ENCODE measurements at regions not wholly inside any gene's neighbourhood (a gene's known extent, or its start where the extent isn't known, plus 50 kb on each side); places are given as distances from the start of the nearest gene placed in this dataset.

GRCh38 chr2:217085543-217085942, 225.7 kb upstream of the TNP1 start:
- H3K4me2 ChIP-seq (ENCODE audit: low read length), result no peak overlapping the region
- H4K8ac ChIP-seq (ENCODE audit: low read depth, low read length), result no peak overlapping the region
- no peak overlapping the region for H4K5ac ChIP-seq (ENCODE audit: low read length)
- no peak overlapping the region for H3K56ac ChIP-seq (ENCODE audit: low read length)
- H3K4ac ChIP-seq (ENCODE audit: low read depth, low read length), result no peak overlapping the region
- no peaks in the 10 kb centered on the region for H3K36me3 ChIP-seq (ENCODE audit: control insufficient read depth, insufficient read depth, low read length)
- H3K23ac ChIP-seq (ENCODE audit: low read length), result no peak overlapping the region
- H3K79me2 ChIP-seq (ENCODE audit: control insufficient read depth, insufficient read depth, low read length), result no peaks in the 10 kb centered on the region
- H3K79me1 ChIP-seq (ENCODE audit: low read length), result no peaks in the 10 kb centered on the region
- H2AK5ac ChIP-seq (ENCODE audit: low read length), result no peak overlapping the region
- H3K27ac ChIP-seq (ENCODE audit: low read depth, low read length), result no peak overlapping the region
- H2BK5ac ChIP-seq (ENCODE audit: low read length), result no peak overlapping the region
- no peak overlapping the region for H2BK120ac ChIP-seq (ENCODE audit: low read depth, low read length)
- no peaks in the 10 kb centered on the region for H3K27me3 ChIP-seq (ENCODE audit: insufficient read depth, low read length, poor library complexity)
- no peak overlapping the region for H2BK15ac ChIP-seq (replicated peaks; ENCODE audit: low read depth)
- no peak overlapping the region for H3K9ac ChIP-seq (ENCODE audit: low read length)
- DNase-seq, result no peak
- no peaks in the 10 kb centered on the region for H3K4me1 ChIP-seq (ENCODE audit: control insufficient read depth, low read depth, low read length)
- H3K4me3 ChIP-seq (ENCODE audit: low read length), result no peak overlapping the region
- no CpG with 5 or more reads among the region's 2 CpGs for WGBS (ENCODE audit: extremely low coverage, insufficient coverage, low lambda C conversion rate)
- no peak overlapping the region for H3K18ac ChIP-seq (ENCODE audit: low read length)

GRCh38 chr2:217081799-217082198, 221.9 kb upstream of the TNP1 start:
- no peak overlapping the region for H4K5ac ChIP-seq (ENCODE audit: low read length)
- no peak overlapping the region for H3K4me3 ChIP-seq (ENCODE audit: low read length)
- no peak overlapping the region for H2BK15ac ChIP-seq (replicated peaks; ENCODE audit: low read depth)
- H3K36me3 ChIP-seq (ENCODE audit: control insufficient read depth, insufficient read depth, low read length), result no peaks in the 10 kb centered on the region
- H2BK5ac ChIP-seq (ENCODE audit: low read length), result no peak overlapping the region
- no peak overlapping the region for H3K4ac ChIP-seq (ENCODE audit: low read depth, low read length)
- H3K9ac ChIP-seq (ENCODE audit: low read length), result no peak overlapping the region
- H3K56ac ChIP-seq (ENCODE audit: low read length), result no peak overlapping the region
- no peak overlapping the region for H3K18ac ChIP-seq (ENCODE audit: low read length)
- no peaks in the 10 kb centered on the region for H3K4me1 ChIP-seq (ENCODE audit: control insufficient read depth, low read depth, low read length)
- no peaks in the 10 kb centered on the region for H3K27me3 ChIP-seq (ENCODE audit: insufficient read depth, low read length, poor library complexity)
- no peak overlapping the region for H3K27ac ChIP-seq (ENCODE audit: low read depth, low read length)
- no peak overlapping the region for H2AK5ac ChIP-seq (ENCODE audit: low read length)
- WGBS (ENCODE audit: extremely low coverage, insufficient coverage, low lambda C conversion rate), result no CpG with 5 or more reads among the region's 5 CpGs
- H3K79me2 ChIP-seq (ENCODE audit: control insufficient read depth, insufficient read depth, low read length), result no peaks in the 10 kb centered on the region
- no peak overlapping the region for H3K23ac ChIP-seq (ENCODE audit: low read length)
- no peak for DNase-seq
- no peak overlapping the region for H3K4me2 ChIP-seq (ENCODE audit: low read length)
- no peaks in the 10 kb centered on the region for H3K79me1 ChIP-seq (ENCODE audit: low read length)
- no peak overlapping the region for H4K8ac ChIP-seq (ENCODE audit: low read depth, low read length)
- H2BK120ac ChIP-seq (ENCODE audit: low read depth, low read length), result no peak overlapping the region

GRCh38 chr2:217079165-217079564, 219.3 kb upstream of the TNP1 start:
- Histone ChIP-seq H3K9ac (ENCODE audit: low read length) (no peak overlapping the region), H2BK120ac (ENCODE audit: low read depth, low read length) (no peak overlapping the region), H3K27me3 (ENCODE audit: insufficient read depth, low read length, poor library complexity) (no peaks in the 10 kb centered on the region), H3K4ac (ENCODE audit: low read depth, low read length) (no peak overlapping the region), H3K79me2 (ENCODE audit: control insufficient read depth, insufficient read depth, low read length) (no peaks in the 10 kb centered on the region), H3K56ac (ENCODE audit: low read length) (no peak overlapping the region), H3K36me3 (ENCODE audit: control insufficient read depth, insufficient read depth, low read length) (no peaks in the 10 kb centered on the region), H4K5ac (ENCODE audit: low read length) (no peak overlapping the region), H4K8ac (ENCODE audit: low read depth, low read length) (no peak overlapping the region), H2BK5ac (ENCODE audit: low read length) (no peak overlapping the region), H2AK5ac (ENCODE audit: low read length) (no peak overlapping the region), H3K18ac (ENCODE audit: low read length) (no peak overlapping the region), H2BK15ac (replicated peaks; ENCODE audit: low read depth) (no peak overlapping the region), H3K4me2 (ENCODE audit: low read length) (no peak overlapping the region), H3K27ac (ENCODE audit: low read depth, low read length) (no peak overlapping the region), H3K4me3 (ENCODE audit: low read length) (no peak overlapping the region), H3K23ac (ENCODE audit: low read length) (no peak overlapping the region), H3K79me1 (ENCODE audit: low read length) (no peaks in the 10 kb centered on the region), H3K4me1 (ENCODE audit: control insufficient read depth, low read depth, low read length) (no peaks in the 10 kb centered on the region)
- no peak for DNase-seq
- no CpG with 5 or more reads among the region's 1 CpG for WGBS (ENCODE audit: extremely low coverage, insufficient coverage, low lambda C conversion rate)

- Histone ChIP-seq H3K23ac (ENCODE audit: low read length) (no peak overlapping the region), H3K36me3 (ENCODE audit: control insufficient read depth, insufficient read depth, low read length) (no peaks in the 10 kb centered on the region), H2AK5ac (ENCODE audit: low read length) (no peak overlapping the region), H3K4me2 (ENCODE audit: low read length) (no peak overlapping the region), H3K4ac (ENCODE audit: low read depth, low read length) (no peak overlapping the region), H3K27ac (ENCODE audit: low read depth, low read length) (no peak overlapping the region), H3K9ac (ENCODE audit: low read length) (no peak overlapping the region), H3K18ac (ENCODE audit: low read length) (no peak overlapping the region), H2BK5ac (ENCODE audit: low read length) (no peak overlapping the region), H4K8ac (ENCODE audit: low read depth, low read length) (no peak overlapping the region), H3K56ac (ENCODE audit: low read length) (no peak overlapping the region), H3K79me2 (ENCODE audit: control insufficient read depth, insufficient read depth, low read length) (no peaks in the 10 kb centered on the region), H3K4me1 (ENCODE audit: control insufficient read depth, low read depth, low read length) (no peaks in the 10 kb centered on the region), H3K27me3 (ENCODE audit: insufficient read depth, low read length, poor library complexity) (no peaks in the 10 kb centered on the region), H2BK15ac (replicated peaks; ENCODE audit: low read depth) (no peak overlapping the region), H3K79me1 (ENCODE audit: low read length) (no peaks in the 10 kb centered on the region), H2BK120ac (ENCODE audit: low read depth, low read length) (no peak overlapping the region), H4K5ac (ENCODE audit: low read length) (no peak overlapping the region), H3K4me3 (ENCODE audit: low read length) (no peak overlapping the region)
- WGBS (ENCODE audit: extremely low coverage, insufficient coverage, low lambda C conversion rate), result no CpG with 5 or more reads among the region's 1 CpG
- DNase-seq, result no peak
These were observed 218.1 kb upstream of the TNP1 start for GRCh38 chr2:217077831-217078407.

- no peak for DNase-seq
- WGBS (ENCODE audit: extremely low coverage, insufficient coverage, low lambda C conversion rate), result no CpG with 5 or more reads among the region's 6 CpGs
- H3K9ac ChIP-seq (ENCODE audit: low read length), result no peak overlapping the region
These were observed 216.9 kb upstream of the TNP1 start for GRCh38 chr2:217076657-217077232.

GRCh38 chr2:217076058-217076435, 216.2 kb upstream of the TNP1 start:
- no peak overlapping the region for H3K56ac ChIP-seq (ENCODE audit: low read length)
- WGBS (ENCODE audit: extremely low coverage, insufficient coverage, low lambda C conversion rate), result no CpG with 5 or more reads among the region's 3 CpGs
- no peak for DNase-seq
- no peak overlapping the region for H2BK5ac ChIP-seq (ENCODE audit: low read length)
- H3K4me2 ChIP-seq (ENCODE audit: low read length), result no peak overlapping the region
- H3K27me3 ChIP-seq (ENCODE audit: insufficient read depth, low read length, poor library complexity), result no peaks in the 10 kb centered on the region
- H2BK120ac ChIP-seq (ENCODE audit: low read depth, low read length), result no peak overlapping the region
- no peak overlapping the region for H3K4ac ChIP-seq (ENCODE audit: low read depth, low read length)
- H3K4me1 ChIP-seq (ENCODE audit: control insufficient read depth, low read depth, low read length), result no peaks in the 10 kb centered on the region
- no peak overlapping the region for H2BK15ac ChIP-seq (replicated peaks; ENCODE audit: low read depth)
- no peak overlapping the region for H3K23ac ChIP-seq (ENCODE audit: low read length)
- H2AK5ac ChIP-seq (ENCODE audit: low read length), result no peak overlapping the region
- no peaks in the 10 kb centered on the region for H3K79me2 ChIP-seq (ENCODE audit: control insufficient read depth, insufficient read depth, low read length)
- H4K8ac ChIP-seq (ENCODE audit: low read depth, low read length), result no peak overlapping the region
- H3K27ac ChIP-seq (ENCODE audit: low read depth, low read length), result no peak overlapping the region
- H3K4me3 ChIP-seq (ENCODE audit: low read length), result no peak overlapping the region
- no peak overlapping the region for H3K9ac ChIP-seq (ENCODE audit: low read length)
- no peak overlapping the region for H4K5ac ChIP-seq (ENCODE audit: low read length)
- no peaks in the 10 kb centered on the region for H3K79me1 ChIP-seq (ENCODE audit: low read length)
- H3K18ac ChIP-seq (ENCODE audit: low read length), result no peak overlapping the region
- no peaks in the 10 kb centered on the region for H3K36me3 ChIP-seq (ENCODE audit: control insufficient read depth, insufficient read depth, low read length)

More at GRCh38 chr2:217076657-217077232, 216.9 kb upstream of the TNP1 start:
- H3K27me3 ChIP-seq (ENCODE audit: insufficient read depth, low read length, poor library complexity), result no peaks in the 10 kb centered on the region
- no peak overlapping the region for H2AK5ac ChIP-seq (ENCODE audit: low read length)
- no peak overlapping the region for H4K8ac ChIP-seq (ENCODE audit: low read depth, low read length)
- no peak overlapping the region for H3K27ac ChIP-seq (ENCODE audit: low read depth, low read length)
- H3K36me3 ChIP-seq (ENCODE audit: control insufficient read depth, insufficient read depth, low read length), result no peaks in the 10 kb centered on the region
- H3K79me2 ChIP-seq (ENCODE audit: control insufficient read depth, insufficient read depth, low read length), result no peaks in the 10 kb centered on the region
- no peak overlapping the region for H3K18ac ChIP-seq (ENCODE audit: low read length)
- H3K23ac ChIP-seq (ENCODE audit: low read length), result no peak overlapping the region
- H3K4me2 ChIP-seq (ENCODE audit: low read length), result no peak overlapping the region
- no peak overlapping the region for H4K5ac ChIP-seq (ENCODE audit: low read length)
- no peak overlapping the region for H2BK15ac ChIP-seq (replicated peaks; ENCODE audit: low read depth)
- no peak overlapping the region for H3K56ac ChIP-seq (ENCODE audit: low read length)
- no peaks in the 10 kb centered on the region for H3K4me1 ChIP-seq (ENCODE audit: control insufficient read depth, low read depth, low read length)
- H2BK5ac ChIP-seq (ENCODE audit: low read length), result no peak overlapping the region
- no peak overlapping the region for H3K4me3 ChIP-seq (ENCODE audit: low read length)
- H3K79me1 ChIP-seq (ENCODE audit: low read length), result no peaks in the 10 kb centered on the region
- no peak overlapping the region for H2BK120ac ChIP-seq (ENCODE audit: low read depth, low read length)
- H3K4ac ChIP-seq (ENCODE audit: low read depth, low read length), result no peak overlapping the region
